ENCODE measurements at regions not wholly inside any gene's neighbourhood (a gene's known extent, or its start where the extent isn't known, plus 50 kb on each side); places are given as distances from the start of the nearest gene placed in this dataset.

- TF ChIP-seq CTCF (IDR thresholded peaks at IDR 0.05) (no peak), POLR2A (IDR thresholded peaks at IDR 0.05) (no peak), POLR2AphosphoS5 (IDR thresholded peaks at IDR 0.05) (no peak)
Observed at GRCh38 chr13:21871919-21872318, 201.0 kb downstream of the FGF9 start.
